ENCODE measurements at regions not wholly inside any gene's neighbourhood (a gene's known extent, or its start where the extent isn't known, plus 50 kb on each side); places are given as distances from the start of the nearest gene placed in this dataset.

DNA sequence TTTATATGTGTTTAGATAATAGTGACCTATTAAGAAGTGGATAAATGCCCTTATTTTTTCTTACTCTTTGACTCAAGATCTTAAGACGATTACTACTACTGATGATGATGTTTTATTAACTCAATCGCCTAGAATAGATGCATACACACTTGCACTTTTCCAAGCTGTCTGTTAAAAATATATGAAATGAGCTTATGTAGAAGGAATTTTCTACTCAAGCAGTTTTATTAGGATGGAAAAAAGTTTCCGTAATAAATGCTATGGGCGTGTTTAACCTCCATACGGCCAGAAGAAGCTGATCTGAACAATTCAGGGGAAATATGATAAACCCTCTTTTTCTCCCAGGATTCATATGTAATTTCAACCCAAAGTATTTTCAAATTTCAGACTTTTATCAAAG lies 455.7 kb upstream of the MPDZ start (continued):
- TF ChIP-seq, protein P1, sequence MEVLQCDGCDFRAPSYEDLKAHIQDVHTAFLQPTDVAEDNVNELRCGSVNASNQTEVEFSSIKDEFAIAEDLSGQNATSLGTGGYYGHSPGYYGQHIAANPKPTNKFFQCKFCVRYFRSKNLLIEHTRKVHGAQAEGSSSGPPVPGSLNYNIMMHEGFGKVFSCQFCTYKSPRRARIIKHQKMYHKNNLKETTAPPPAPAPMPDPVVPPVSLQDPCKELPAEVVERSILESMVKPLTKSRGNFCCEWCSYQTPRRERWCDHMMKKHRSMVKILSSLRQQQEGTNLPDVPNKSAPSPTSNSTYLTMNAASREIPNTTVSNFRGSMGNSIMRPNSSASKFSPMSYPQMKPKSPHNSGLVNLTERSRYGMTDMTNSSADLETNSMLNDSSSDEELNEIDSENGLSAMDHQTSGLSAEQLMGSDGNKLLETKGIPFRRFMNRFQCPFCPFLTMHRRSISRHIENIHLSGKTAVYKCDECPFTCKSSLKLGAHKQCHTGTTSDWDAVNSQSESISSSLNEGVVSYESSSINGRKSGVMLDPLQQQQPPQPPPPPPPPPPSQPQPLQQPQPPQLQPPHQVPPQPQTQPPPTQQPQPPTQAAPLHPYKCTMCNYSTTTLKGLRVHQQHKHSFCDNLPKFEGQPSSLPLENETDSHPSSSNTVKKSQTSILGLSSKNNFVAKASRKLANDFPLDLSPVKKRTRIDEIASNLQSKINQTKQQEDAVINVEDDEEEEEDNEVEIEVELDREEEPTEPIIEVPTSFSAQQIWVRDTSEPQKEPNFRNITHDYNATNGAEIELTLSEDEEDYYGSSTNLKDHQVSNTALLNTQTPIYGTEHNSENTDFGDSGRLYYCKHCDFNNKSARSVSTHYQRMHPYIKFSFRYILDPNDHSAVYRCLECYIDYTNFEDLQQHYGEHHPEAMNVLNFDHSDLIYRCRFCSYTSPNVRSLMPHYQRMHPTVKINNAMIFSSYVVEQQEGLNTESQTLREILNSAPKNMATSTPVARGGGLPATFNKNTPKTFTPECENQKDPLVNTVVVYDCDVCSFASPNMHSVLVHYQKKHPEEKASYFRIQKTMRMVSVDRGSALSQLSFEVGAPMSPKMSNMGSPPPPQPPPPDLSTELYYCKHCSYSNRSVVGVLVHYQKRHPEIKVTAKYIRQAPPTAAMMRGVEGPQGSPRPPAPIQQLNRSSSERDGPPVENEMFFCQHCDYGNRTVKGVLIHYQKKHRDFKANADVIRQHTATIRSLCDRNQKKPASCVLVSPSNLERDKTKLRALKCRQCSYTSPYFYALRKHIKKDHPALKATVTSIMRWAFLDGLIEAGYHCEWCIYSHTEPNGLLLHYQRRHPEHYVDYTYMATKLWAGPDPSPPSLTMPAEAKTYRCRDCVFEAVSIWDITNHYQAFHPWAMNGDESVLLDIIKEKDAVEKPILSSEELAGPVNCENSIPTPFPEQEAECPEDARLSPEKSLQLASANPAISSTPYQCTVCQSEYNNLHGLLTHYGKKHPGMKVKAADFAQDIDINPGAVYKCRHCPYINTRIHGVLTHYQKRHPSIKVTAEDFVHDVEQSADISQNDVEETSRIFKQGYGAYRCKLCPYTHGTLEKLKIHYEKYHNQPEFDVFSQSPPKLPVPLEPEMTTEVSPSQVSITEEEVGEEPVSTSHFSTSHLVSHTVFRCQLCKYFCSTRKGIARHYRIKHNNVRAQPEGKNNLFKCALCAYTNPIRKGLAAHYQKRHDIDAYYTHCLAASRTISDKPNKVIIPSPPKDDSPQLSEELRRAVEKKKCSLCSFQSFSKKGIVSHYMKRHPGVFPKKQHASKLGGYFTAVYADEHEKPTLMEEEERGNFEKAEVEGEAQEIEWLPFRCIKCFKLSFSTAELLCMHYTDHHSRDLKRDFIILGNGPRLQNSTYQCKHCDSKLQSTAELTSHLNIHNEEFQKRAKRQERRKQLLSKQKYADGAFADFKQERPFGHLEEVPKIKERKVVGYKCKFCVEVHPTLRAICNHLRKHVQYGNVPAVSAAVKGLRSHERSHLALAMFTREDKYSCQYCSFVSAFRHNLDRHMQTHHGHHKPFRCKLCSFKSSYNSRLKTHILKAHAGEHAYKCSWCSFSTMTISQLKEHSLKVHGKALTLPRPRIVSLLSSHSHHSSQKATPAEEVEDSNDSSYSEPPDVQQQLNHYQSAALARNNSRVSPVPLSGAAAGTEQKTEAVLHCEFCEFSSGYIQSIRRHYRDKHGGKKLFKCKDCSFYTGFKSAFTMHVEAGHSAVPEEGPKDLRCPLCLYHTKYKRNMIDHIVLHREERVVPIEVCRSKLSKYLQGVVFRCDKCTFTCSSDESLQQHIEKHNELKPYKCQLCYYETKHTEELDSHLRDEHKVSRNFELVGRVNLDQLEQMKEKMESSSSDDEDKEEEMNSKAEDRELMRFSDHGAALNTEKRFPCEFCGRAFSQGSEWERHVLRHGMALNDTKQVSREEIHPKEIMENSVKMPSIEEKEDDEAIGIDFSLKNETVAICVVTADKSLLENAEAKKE (CRISPR knock-in tag; IDR thresholded peaks at IDR 0.05), result no peak
- TF ChIP-seq CTCF (conservative IDR thresholded peaks at IDR 0.05; ENCODE audit: low read depth in 2 of 2) (no peak), ETS1 (IDR thresholded peaks at IDR 0.05) (no peak), POLR2AphosphoS5 (IDR thresholded peaks at IDR 0.05; ENCODE audit: low read depth) (no peak), NANOG (IDR thresholded peaks at IDR 0.05; ENCODE audit: borderline replicate concordance) (no peak), CREB1 (CRISPR knock-in tag; IDR thresholded peaks at IDR 0.05; ENCODE audit: low read depth) (no peak)
- TF ChIP-seq, protein P2, sequence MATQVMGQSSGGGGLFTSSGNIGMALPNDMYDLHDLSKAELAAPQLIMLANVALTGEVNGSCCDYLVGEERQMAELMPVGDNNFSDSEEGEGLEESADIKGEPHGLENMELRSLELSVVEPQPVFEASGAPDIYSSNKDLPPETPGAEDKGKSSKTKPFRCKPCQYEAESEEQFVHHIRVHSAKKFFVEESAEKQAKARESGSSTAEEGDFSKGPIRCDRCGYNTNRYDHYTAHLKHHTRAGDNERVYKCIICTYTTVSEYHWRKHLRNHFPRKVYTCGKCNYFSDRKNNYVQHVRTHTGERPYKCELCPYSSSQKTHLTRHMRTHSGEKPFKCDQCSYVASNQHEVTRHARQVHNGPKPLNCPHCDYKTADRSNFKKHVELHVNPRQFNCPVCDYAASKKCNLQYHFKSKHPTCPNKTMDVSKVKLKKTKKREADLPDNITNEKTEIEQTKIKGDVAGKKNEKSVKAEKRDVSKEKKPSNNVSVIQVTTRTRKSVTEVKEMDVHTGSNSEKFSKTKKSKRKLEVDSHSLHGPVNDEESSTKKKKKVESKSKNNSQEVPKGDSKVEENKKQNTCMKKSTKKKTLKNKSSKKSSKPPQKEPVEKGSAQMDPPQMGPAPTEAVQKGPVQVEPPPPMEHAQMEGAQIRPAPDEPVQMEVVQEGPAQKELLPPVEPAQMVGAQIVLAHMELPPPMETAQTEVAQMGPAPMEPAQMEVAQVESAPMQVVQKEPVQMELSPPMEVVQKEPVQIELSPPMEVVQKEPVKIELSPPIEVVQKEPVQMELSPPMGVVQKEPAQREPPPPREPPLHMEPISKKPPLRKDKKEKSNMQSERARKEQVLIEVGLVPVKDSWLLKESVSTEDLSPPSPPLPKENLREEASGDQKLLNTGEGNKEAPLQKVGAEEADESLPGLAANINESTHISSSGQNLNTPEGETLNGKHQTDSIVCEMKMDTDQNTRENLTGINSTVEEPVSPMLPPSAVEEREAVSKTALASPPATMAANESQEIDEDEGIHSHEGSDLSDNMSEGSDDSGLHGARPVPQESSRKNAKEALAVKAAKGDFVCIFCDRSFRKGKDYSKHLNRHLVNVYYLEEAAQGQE (IDR thresholded peaks at IDR 0.05; ENCODE audit: unreplicated experiment), result no peak

All from GM23338 (cell line).